ENCODE measurements at regions not wholly inside any gene's neighbourhood (a gene's known extent, or its start where the extent isn't known, plus 50 kb on each side); places are given as distances from the start of the nearest gene placed in this dataset.

GRCh38 chr13:34657716-34658115, 284.4 kb upstream of the NBEA start:
- TF ChIP-seq TOX (CRISPR knock-in tag; IDR thresholded peaks at IDR 0.05; ENCODE audit: borderline replicate concordance): no peak
- TF ChIP-seq ARNTL (CRISPR knock-in tag; IDR thresholded peaks at IDR 0.05; ENCODE audit: borderline replicate concordance, low read depth): no peak
- no peak for TF ChIP-seq TCF4 (CRISPR knock-in tag; IDR thresholded peaks at IDR 0.05; ENCODE audit: borderline replicate concordance)
- no peak for TF ChIP-seq SNAI2 (CRISPR knock-in tag; IDR thresholded peaks at IDR 0.05)
- no peak for TF ChIP-seq CSDC2 (CRISPR knock-in tag; IDR thresholded peaks at IDR 0.05)
- no peak for TF ChIP-seq BACH2 (CRISPR knock-in tag; IDR thresholded peaks at IDR 0.05; ENCODE audit: borderline replicate concordance)
- TF ChIP-seq ZNF565 (CRISPR knock-in tag; conservative IDR thresholded peaks at IDR 0.05; ENCODE audit: low read depth): no peak
- TF ChIP-seq RARB (CRISPR knock-in tag; IDR thresholded peaks at IDR 0.05): no peak

Data from SK-N-SH treated with all-trans-retinoic acid at 6 μM for 48 hours (cell line).